Suprapubic skin (tissue), 4 donors: ENCODE measurements at regions not wholly inside any gene's neighbourhood (a gene's known extent, or its start where the extent isn't known, plus 50 kb on each side); places are given as distances from the start of the nearest gene placed in this dataset.

Experiments
- DNase-seq, 2 donors: peaks; one replicate each; pipeline ENCODE4 v3.0.0-alpha.2; 2019; ENCODE audit warnings: low spot score in 2 of 2
- H3K27ac ChIP-seq: fragments of 200-600 bp; sonication (generic); one replicate; pipeline ENCODE4 v1.5.1; 2019
- H3K27me3 ChIP-seq: fragments of 200-600 bp; sonication (generic); one replicate; pipeline ENCODE4 v1.5.1; 2019
- H3K36me3 ChIP-seq: fragments of 200-600 bp; sonication (generic); one replicate; pipeline ENCODE4 v1.5.1; 2019
- H3K4me1 ChIP-seq: fragments of 200-600 bp; sonication (generic); one replicate; pipeline ENCODE4 v1.5.1; 2019
- H3K4me3 ChIP-seq: fragments of 200-600 bp; sonication (generic); one replicate; pipeline ENCODE4 v1.5.1; 2019; ENCODE audit warnings: mild to moderate bottlenecking
- H3K9me3 ChIP-seq: fragments of 200-600 bp; sonication (generic); one replicate; pipeline ENCODE4 v1.5.1; 2019
- CTCF ChIP-seq, 2 donors: fragments of 200-600 bp in 1 of 2; fragments of 450-650 bp in 1 of 2; sonication (generic) in 1 of 2; IDR thresholded peaks; one replicate each; pipeline ENCODE4 v1.5.1; 2016 to 2019; ENCODE audit warnings: antibody characterized with exemption in 2 of 2, mild to moderate bottlenecking in 1 of 2, moderate library complexity in 1 of 2
- EP300 ChIP-seq: sonication (generic); formaldehyde crosslinking; IDR thresholded peaks from one replicate; pipeline ENCODE4 v1.6.1; 2017; ENCODE audit warnings: antibody characterized with exemption
- POLR2A ChIP-seq, 2 donors: fragments of 450-650 bp; IDR thresholded peaks; one replicate each; pipeline ENCODE4 v1.6.1; 2017; ENCODE audit warnings: antibody characterized with exemption in 2 of 2, mild to moderate bottlenecking in 2 of 2, moderate library complexity in 2 of 2
- POLR2AphosphoS5 ChIP-seq, 3 donors: sonication (generic); formaldehyde crosslinking; IDR thresholded peaks; one replicate each; pipeline ENCODE4 v1.6.1; 2017; ENCODE audit warnings: antibody characterized with exemption in 3 of 3
- WGBS: methylation state at CpG from one replicate; pipeline ENCODE4 v1.1.5; 2018; 5-methylcytosine and 5-hydroxymethylcytosine counted together

GRCh38 chr9:543478-543877 lies 298.0 kb upstream of the DMRT1 start:
- no peak for TF ChIP-seq EP300
- no peak for TF ChIP-seq POLR2A (IDR thresholded peaks at IDR 0.05)
- no peak for TF ChIP-seq POLR2AphosphoS5 (IDR thresholded peaks at IDR 0.05)
- no peak for TF ChIP-seq CTCF (IDR thresholded peaks at IDR 0.05)
- Histone ChIP-seq H3K4me1 (peaks cover 26% of the 10 kb centered on the region), H3K27me3 (no peaks in the 10 kb centered on the region), H3K9me3 (no peaks in the 10 kb centered on the region), H3K36me3 (no peaks in the 10 kb centered on the region), H3K4me3 (no peak overlapping the region), H3K27ac (no peak overlapping the region)
- DNase-seq: no peak
- 44% methylated on average over 4 of the region's 4 CpGs for WGBS

- Histone ChIP-seq H3K4me3 (no peak overlapping the region), H3K9me3 (no peaks in the 10 kb centered on the region), H3K4me1 (peaks cover 26% of the 10 kb centered on the region), H3K27ac (no peak overlapping the region), H3K27me3 (no peaks in the 10 kb centered on the region), H3K36me3 (no peaks in the 10 kb centered on the region)
- WGBS: 67% methylated on average over 7 of the region's 7 CpGs
- TF ChIP-seq EP300 (no peak), POLR2AphosphoS5 (IDR thresholded peaks at IDR 0.05) (no peak), CTCF (IDR thresholded peaks at IDR 0.05) (no peak), POLR2A (IDR thresholded peaks at IDR 0.05) (no peak)
- no peak for DNase-seq
These were observed 296.0 kb upstream of the DMRT1 start for GRCh38 chr9:545480-545879.

- no peak for DNase-seq
- Histone ChIP-seq H3K36me3 (no peaks in the 10 kb centered on the region), H3K4me1 (peaks cover 26% of the 10 kb centered on the region), H3K4me3 (no peak overlapping the region), H3K27ac (peak overlapping the region; percentile 65), H3K27me3 (no peaks in the 10 kb centered on the region), H3K9me3 (no peaks in the 10 kb centered on the region)
- TF ChIP-seq EP300: no peak
- no peak for TF ChIP-seq POLR2AphosphoS5 (IDR thresholded peaks at IDR 0.05)
- TF ChIP-seq CTCF (IDR thresholded peaks at IDR 0.05): no peak
- no peak for TF ChIP-seq POLR2A (IDR thresholded peaks at IDR 0.05)
- WGBS: 61% methylated on average over 3 of the region's 3 CpGs
These were observed 295.3 kb upstream of the DMRT1 start for GRCh38 chr9:546235-546634.

- Histone ChIP-seq H3K27me3 (no peaks in the 10 kb centered on the region), H3K4me1 (peaks cover 26% of the 10 kb centered on the region), H3K4me3 (no peak overlapping the region), H3K36me3 (no peaks in the 10 kb centered on the region), H3K9me3 (no peaks in the 10 kb centered on the region), H3K27ac (peak overlapping the region; percentile 65)
- TF ChIP-seq EP300: no peak
- peak in 1 of 2 donors; percentile 21 for TF ChIP-seq CTCF (IDR thresholded peaks at IDR 0.05)
- no peak for TF ChIP-seq POLR2AphosphoS5 (IDR thresholded peaks at IDR 0.05)
- no peak for TF ChIP-seq POLR2A (IDR thresholded peaks at IDR 0.05)
- DNase-seq: no peak
- WGBS: 10% methylated on average over 3 of the region's 3 CpGs
These were observed 294.7 kb upstream of the DMRT1 start for GRCh38 chr9:546797-547223.

- H3K4me1 ChIP-seq: peaks cover 31% of the 10 kb centered on the region
- H3K4me3 ChIP-seq: no peak overlapping the region
- no peak overlapping the region for H3K27ac ChIP-seq
- H3K36me3 ChIP-seq: no peaks in the 10 kb centered on the region
- 55% methylated on average over 5 of the region's 5 CpGs for WGBS
- H3K27me3 ChIP-seq: no peaks in the 10 kb centered on the region
- DNase-seq: no peak
- no peak for TF ChIP-seq POLR2AphosphoS5 (IDR thresholded peaks at IDR 0.05)
- TF ChIP-seq CTCF (IDR thresholded peaks at IDR 0.05): no peak
- no peak for TF ChIP-seq EP300
- no peak for TF ChIP-seq POLR2A (IDR thresholded peaks at IDR 0.05)
- H3K9me3 ChIP-seq: no peaks in the 10 kb centered on the region
These were observed 294.2 kb upstream of the DMRT1 start for GRCh38 chr9:547314-547713.
